GM23248 (cell line): ENCODE measurements at regions not wholly inside any gene's neighbourhood (a gene's known extent, or its start where the extent isn't known, plus 50 kb on each side); places are given as distances from the start of the nearest gene placed in this dataset.

Experiments used
- EZH2 ChIP-seq: fragments of 200-600 bp; sonication (generic); IDR thresholded peaks from 2 replicates; pipeline ENCODE4 v1.6.1; 2018; ENCODE audit warnings: antibody characterized with exemption, mild to moderate bottlenecking; ENCODE audit not compliant: insufficient read depth, poor library complexity, severe bottlenecking
- EZH2phosphoT487 ChIP-seq: fragments of 200-600 bp; sonication (generic); IDR thresholded peaks from 2 replicates; pipeline ENCODE4 v1.6.1; 2018; ENCODE audit warnings: antibody characterized with exemption, moderate library complexity, mild to moderate bottlenecking, low read depth; ENCODE audit not compliant: insufficient read depth

GRCh38 chr11:15671216-15671615 is 556.5 kb downstream of the INSC start:
- TF ChIP-seq EZH2phosphoT487 (no peak), EZH2 (no peak)
